ENCODE measurements at regions not wholly inside any gene's neighbourhood (a gene's known extent, or its start where the extent isn't known, plus 50 kb on each side); places are given as distances from the start of the nearest gene placed in this dataset.

- TF ChIP-seq, protein P1, sequence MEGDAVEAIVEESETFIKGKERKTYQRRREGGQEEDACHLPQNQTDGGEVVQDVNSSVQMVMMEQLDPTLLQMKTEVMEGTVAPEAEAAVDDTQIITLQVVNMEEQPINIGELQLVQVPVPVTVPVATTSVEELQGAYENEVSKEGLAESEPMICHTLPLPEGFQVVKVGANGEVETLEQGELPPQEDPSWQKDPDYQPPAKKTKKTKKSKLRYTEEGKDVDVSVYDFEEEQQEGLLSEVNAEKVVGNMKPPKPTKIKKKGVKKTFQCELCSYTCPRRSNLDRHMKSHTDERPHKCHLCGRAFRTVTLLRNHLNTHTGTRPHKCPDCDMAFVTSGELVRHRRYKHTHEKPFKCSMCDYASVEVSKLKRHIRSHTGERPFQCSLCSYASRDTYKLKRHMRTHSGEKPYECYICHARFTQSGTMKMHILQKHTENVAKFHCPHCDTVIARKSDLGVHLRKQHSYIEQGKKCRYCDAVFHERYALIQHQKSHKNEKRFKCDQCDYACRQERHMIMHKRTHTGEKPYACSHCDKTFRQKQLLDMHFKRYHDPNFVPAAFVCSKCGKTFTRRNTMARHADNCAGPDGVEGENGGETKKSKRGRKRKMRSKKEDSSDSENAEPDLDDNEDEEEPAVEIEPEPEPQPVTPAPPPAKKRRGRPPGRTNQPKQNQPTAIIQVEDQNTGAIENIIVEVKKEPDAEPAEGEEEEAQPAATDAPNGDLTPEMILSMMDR (conservative IDR thresholded peaks at IDR 0.05; ENCODE audit: low read depth, low read length) = no peak
- TF ChIP-seq EZH2phosphoT487 (IDR thresholded peaks at IDR 0.05; ENCODE audit: borderline replicate concordance, low read length) = no peak
Measured at GRCh38 chr9:129256959-129257713, 79.1 kb upstream of the IER5L start.

Data from PC-3 (cell line).